NCI-H2227 (cell line): ENCODE measurements at regions not wholly inside any gene's neighbourhood (a gene's known extent, or its start where the extent isn't known, plus 50 kb on each side); places are given as distances from the start of the nearest gene placed in this dataset.
"Not testable (repeated sequence)": the region's sequence is repeated elsewhere in the genome, so short reads cannot be mapped to it uniquely, and the experiment has no call there.

Source experiments
- DNase-seq: peaks from one replicate; lab custom pipeline; 2025; ENCODE audit not compliant: unreplicated experiment; lab: John Stamatoyannopoulos, UW

DNA sequence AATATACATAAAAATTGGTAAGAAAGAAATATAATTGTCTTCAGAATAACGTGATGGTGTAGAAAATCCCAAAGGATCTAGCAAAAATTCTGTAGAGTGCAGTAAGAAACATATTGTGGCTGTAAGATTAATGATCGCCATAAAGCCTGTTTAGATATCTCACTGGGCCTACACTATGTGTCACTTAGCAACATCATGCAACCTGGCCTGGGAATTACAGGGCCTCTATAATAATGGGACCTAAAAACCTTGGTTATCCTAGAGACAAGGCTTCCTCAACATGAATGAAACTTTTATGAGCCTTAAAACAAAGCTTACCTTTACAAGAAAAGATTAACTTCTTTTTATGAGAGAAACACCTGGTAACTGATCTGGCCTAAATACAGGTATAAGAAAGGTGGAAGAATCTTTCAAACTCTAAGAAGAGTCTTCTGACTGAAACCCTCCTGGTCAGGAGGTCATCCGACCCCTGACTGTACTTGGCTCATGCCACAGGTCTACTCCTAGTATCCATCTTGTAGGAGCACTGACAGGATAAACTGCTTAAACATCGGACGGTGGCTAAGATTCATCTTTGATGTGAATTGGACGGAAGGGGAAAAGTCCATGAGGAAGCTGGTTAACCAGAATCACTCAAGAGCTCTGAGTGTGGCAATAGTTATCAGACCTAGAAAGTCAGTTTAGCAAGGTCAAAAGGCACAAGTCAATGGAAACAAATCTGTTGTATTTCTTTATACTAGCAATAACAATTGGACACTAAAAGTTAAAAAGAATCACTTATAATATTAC lies 1155.1 kb upstream of the SORCS1 start:
- no peak for DNase-seq

DNA sequence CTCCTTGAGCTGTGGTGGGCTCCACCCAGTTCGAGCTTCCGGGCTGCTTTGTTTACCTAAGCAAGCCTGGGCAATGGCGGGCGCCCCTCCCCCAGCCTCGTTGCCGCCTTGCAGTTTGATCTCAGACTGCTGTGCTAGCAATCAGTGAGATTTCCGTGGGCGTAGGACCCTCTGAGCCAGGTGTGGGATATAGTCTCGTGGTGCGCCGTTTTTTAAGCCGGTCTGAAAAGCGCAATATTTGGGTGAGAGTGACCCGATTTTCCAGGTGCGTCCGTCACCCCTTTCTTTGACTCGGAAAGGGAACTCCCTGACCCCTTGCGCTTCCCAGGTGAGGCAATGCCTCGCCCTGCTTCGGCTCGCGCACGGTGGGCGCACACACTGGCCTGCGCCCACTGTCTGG lies 1151.1 kb upstream of the SORCS1 start:
- not testable (repeated sequence) for DNase-seq

DNA sequence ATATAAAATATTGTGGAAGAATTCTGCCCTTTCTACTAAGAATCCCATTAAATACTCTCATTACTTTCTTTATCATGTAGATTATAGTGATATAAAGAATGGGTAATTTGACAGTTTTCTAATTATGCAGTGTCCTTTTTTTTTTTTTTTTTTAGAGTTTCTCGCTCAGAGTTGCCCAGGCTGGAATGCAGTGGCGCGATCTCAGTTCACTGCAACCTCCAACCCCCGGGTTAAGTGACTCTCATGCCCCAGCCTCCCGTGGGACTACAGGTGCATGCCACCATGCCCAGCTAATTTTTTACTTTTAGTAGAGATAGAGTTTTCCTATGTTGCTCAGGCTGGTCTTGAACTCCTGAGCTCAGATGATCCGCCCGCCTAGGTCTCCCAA lies 1143.4 kb upstream of the SORCS1 start:
- DNase-seq, result no peak

DNA sequence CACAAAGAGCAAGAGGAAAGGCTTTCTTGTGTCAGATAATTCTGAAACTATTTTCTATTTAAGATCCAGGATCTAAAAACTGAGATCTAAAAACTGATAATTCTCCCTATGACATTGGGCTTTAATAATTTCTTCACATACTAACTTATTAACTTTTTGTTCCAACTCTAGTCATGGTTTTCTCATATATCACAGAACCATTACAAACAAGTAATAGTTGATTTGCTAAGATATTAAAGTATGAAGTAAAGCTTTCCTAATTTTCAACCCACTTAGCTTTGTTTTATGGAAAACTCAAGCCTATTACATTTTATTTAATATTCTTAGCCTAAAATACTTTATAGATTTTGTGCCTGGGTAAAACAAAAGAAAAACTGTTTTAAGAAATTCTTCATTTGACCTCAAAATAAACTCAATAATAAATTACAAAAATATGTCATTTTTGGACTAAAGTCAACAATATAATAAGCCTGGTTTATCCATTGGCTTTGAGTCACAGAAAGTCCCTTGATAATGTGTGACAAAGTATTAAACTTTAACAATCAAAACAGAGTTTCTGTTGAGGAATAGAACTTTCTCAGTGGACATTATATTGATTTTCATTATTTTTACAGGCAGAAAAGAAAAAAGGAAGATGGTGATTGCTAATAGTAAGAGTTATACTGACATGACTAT lies 1142.9 kb upstream of the SORCS1 start:
- DNase-seq, result no peak

DNA sequence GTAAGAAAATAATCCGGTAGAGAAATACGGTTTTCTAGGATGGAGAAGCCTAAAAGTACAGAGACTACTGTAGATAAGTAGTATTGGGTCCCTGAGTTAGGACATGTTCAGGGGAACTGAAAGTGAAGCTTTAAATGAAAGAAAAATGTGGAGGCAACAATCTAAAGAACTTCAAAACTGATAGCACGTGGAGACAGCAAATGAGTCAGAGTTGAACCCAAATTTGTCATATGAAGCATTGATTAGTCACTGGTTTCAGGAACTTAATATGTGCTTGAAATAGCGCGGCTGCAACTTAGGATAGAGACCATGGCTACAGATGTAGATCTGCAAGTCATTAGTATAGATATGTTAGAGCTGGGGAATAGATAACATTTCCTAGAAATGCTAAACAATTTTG lies 1138.6 kb upstream of the SORCS1 start:
- no peak for DNase-seq

DNA sequence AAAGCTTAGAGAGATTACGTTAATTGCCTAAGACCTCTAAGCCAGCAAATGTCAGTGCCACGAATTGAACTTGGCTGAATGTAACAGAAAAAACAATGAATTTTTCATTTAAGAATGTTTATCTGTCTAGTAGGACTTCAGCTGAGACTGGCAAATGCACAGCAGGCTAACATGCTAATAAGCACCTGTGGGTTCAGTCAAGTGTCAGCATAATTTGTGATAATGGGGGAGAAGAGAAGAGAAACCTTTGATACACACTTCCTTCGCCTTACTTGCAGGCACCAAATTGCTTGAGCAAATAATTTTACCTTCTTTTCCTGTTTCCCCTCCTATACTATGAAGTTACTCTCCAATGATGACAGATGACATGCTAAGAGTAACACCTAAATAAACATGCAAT lies 1136.5 kb upstream of the SORCS1 start:
- no peak for DNase-seq

DNA sequence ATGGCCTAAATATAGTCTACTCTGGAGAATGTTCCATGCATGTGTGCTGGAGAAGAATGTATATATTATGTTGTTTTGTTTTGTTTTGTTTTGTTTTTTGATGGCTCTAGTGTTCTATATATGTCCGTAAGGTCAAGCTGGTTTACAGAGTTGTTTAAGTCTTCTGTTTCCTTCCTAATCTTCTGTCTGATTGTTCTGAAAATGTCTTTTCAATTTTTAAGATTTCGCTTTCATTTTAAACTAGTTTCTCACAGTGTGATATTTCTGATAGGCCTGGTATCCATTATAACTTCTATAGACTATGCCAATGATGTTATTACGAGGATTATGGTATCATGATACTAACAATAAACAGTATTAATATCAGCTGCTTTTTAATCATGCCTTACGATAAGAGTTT lies 1126.3 kb upstream of the SORCS1 start:
- DNase-seq, result no peak

DNA sequence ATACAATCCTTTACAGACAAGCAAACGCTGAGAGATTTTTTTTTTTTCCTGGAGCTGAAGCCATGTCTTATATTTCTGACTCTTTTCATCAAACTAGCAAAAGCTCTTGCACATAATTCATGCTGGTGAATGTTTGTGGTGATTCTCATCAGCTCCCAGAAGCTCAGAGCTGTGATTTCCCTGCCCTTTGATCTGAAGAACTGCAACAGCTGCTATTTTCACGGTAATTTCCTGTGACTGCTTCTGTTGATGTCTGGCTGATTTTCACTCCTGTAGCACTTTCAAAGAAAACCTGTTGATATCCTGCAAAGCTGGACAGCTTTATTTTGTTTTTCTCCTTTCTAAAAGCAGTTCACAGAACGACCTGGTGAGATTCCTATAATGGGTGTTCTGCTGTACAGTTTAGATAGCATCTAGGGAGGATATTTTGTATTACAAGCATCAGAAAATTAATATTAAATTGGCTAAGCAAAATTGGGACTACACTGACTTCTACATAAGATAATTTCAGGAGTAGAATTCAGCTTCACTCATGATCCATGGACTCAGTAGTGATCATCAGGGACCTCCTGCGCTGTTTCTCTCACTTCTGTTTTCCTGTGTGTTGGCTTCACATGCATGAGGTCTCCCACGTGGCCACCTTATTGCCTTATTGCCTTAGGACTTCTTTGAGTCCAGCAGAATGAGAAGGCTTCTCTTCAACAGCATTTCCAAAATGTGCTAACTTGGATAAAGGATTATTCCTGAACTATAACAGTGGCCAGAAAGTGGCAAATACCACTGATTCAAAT lies 1111.6 kb upstream of the SORCS1 start:
- DNase-seq, result no peak

DNA sequence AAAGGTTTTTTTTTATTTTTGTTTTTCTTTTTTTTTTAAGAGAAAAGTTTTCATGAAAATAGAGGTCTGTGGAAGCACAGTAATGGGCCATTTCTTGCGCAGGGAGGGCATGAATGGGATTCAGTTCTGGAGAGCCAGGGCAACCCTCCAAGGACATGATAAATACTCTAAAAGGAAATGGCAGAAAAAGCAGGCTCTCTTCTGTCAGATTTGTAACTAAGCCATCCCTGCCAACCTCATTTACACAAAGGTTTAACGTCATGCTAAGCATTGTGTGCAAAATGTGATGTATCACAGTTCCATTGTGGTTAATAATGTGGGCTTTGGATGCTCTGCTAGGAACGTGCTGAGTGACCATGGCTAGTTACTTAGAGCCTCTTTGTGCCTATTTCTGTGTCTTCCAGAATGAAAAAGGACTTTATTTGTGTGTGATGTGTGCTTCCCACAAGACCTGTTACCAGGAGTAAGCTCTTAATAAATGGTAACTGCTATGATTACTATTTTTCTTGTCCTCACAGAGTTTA lies 1095.9 kb upstream of the SORCS1 start:
- no peak for DNase-seq

DNA sequence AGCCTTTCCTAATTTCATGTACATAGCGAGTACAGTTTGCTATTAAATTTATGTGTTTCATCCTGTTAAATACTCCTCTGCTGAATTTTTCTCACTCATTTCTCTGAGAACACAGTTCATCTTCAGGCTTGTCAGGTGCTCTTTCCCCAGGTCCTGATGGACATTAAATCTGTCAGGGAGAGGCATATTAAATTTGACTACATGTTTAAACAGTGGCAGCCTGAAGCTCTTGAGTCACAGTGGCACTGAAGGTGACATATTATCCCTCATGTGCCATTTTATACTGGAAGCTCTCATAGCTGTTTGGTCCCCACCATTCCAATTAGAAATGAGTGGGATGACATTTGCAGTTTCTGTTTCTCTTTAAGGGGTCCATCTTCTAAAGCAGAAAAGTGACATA lies 1089.6 kb upstream of the SORCS1 start:
- no peak for DNase-seq

DNA sequence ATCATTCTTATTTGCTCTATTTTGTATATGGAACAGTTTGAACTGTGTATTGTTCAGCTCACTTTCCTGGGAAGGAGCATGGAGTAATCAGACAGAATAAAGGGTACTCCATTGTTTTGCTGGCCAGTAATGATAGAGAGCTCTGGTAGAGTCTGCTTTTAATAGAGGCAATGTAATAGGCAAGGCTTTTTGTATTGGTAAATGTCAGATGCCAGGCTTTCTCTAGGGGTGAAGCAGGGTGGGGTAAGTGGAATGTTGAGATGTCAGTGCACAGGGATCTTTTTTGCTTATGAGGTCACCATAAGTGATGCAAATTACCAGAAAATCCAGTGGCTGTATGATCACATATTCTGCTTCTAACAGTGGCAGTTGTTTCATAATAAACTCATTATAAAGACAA lies 1088.3 kb upstream of the SORCS1 start:
- no peak for DNase-seq

DNA sequence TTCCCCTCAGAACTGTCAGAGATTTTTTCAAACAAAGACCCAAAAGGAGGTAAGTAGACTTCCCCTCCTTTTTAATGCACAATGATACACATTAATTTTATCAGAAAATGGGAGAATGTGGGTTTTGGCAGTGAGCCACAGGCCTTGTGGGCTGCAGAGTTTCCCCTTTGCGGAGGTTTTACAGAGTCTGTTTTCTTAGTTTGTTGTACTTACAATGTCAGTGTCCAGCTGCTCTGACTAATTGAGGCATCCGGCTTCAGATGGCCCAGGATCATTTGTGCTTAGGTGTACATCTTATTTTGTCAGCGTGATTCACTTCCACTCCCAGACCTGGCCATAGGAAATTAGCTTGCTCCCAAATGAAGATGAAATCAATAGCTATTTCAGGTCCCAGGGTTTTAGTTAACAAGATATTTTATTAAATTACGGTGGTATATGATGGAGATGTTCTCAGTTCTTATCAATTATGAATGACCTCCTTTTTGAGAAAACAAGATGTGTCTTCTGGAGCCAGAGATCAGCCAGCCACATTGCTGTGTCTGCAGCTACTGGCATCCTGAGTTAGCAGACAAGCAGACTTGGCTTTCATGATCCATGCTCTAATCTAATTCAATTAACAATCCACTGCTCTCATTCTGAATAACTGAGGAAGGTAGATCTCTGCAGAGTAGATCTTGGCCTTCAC lies 1086.6 kb upstream of the SORCS1 start:
- no peak for DNase-seq

DNA sequence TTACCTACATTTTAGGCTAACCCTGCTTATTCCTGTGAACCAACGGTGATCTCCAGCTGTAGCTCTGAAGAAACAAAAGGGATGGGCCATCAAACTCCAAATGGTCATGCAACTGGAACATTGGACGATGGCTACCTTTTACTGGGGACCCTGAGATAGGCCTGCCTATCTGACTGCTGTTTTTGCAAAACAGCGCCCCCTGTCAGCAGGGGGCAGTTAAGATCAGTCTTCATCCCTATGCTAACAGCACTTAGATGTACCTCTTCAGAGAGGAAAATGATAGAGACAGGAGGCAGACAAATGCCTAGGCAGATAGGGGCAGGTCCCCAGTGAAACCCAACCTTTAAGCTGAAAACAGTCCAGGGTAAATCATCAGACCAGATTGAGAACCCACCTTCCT lies 1085.4 kb upstream of the SORCS1 start:
- no peak for DNase-seq

DNA sequence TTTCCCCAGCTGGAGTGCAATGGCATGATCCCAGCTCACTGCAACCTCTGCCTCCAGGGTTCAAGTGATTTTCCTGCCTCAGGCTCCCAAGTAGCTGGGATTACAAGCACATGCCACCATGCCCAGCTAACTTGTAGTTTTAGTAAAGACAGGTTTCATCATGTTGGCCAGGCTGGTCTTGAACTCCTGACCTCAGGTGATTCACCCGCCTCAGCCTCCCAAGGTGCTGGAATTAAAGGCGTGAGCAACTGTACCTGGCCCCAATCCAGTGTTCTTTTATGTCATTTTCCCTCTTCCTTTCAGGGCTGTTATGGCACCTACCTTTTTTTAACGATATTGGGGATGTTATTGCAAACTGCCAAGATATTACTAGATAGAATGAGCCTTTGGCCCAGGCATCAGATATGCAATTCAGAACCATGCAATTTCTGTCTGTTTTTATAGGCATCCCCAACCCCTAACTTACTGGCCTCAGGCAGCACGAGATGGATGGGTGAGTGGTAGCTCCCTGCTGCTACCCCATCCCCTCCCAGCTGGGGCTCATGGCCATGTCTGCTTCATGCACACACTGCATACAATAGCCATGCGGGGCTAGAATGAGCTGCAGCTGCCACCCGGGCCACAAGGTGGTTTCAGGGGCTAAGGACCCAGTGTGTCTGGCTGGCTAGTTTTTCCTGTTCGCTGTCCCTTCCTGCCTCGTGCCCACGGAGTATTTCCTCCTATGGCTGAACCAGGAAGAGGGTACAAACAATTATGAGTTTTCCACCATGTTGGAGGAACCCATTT lies 1080.1 kb upstream of the SORCS1 start:
- no peak for DNase-seq

DNA sequence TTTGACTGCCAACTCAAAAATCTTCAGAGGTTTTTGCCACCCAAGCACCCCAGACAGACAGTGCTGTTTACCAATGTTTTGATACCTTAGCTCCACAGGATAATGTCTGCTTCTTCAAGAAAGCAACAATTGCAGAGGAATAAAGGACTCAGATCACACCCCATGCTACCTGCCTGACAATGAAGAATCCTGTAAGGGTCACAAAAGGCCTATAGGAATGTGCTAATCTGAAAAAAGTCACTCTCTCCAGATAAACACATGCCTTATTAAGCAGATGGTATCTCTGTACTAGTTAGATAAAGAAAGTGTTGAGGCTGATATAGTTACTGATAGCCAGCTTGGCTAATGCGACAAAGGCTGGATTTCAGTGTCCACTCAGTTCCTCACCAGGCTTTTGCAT lies 1076.7 kb upstream of the SORCS1 start:
- no peak for DNase-seq

DNA sequence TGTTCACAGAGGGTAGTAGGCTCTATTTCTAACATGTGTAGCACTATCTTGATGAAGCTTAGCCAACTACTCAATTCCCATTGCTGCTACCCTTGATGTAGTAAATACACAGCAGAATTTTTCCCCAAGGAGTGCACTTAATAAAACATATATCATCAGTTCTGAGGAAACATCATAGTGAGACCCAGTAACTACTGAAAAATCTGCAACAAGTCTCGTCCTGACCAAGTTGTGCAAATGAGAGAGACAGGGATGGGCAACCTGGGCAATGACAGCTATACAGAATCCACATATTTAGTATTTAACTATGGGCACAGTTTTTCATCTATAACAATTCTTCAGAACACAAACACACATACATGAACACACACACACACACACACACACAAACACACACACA lies 1073.8 kb upstream of the SORCS1 start:
- no peak for DNase-seq

DNA sequence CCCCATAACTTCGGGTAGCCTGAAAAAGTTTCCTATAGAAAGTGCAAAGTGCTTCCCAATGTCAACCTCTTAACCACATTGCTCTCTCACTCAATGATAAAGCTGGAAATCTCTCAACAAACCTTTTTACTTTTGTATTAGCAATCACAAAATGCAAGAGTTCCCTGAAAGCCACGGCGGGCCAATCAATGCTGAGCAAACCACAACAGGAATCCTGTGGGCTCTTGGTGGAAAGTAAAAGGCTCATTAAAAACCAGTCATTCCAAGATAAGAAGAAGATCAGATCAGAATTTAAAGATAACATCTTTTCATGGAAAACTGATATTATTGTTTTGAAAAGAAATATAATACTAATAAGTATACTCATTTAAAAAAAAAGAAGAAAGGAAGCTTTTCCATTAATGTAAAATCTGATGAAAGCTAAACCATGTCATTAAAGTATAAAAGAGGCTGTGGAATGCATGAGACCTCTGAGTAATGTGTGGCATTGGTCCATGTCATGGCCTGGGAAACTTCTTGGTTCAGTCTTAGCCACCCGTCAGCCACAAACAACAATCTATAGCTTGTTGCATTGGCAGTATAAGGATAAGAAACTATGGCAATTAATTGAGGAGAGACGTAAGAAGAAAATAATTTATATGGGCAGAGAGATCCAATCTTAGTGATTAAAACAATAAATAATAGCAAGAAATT lies 1066.1 kb upstream of the SORCS1 start:
- no peak for DNase-seq

DNA sequence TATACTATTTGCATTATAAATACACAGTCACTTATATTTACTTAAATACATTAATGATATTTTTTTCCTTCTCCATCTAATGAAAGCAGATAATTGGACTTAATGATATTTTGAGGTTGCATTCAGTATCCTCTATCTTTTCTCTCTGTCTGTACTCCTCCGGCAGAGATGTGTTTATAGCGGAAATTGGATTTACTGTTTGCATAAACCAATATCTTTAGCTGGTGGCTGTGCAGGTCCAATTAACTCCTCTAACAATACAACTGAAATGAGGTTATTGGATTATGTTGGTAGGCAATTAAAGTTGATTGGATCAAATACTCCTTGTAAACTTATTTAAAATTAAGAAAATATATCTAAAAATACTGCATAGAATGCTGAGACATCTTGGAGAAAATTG lies 1044.2 kb upstream of the SORCS1 start:
- DNase-seq, result no peak

DNA sequence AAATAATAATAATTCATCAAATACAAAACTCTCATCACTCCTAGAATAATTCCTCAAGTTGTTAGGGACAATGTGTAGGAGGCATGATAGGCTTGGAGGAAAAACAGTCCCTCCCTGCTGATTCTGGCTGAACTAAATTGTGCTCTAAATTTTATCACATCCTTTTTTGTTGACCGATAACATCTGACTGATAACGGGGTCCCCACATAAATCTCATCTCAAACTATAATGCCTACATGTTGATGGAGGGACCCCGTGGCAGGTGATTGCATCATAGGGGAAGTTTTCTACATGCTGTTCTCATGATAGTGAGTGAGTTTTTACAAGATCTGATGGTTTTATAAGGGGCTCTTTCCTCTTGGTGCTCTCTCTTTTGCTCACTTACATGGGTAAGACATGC lies 1043.5 kb upstream of the SORCS1 start:
- DNase-seq, result no peak
